UCSD-AML1 (cell line): ENCODE measurements at regions not wholly inside any gene's neighbourhood (a gene's known extent, or its start where the extent isn't known, plus 50 kb on each side); places are given as distances from the start of the nearest gene placed in this dataset.
"Not testable (repeated sequence)": the region's sequence is repeated elsewhere in the genome, so short reads cannot be mapped to it uniquely, and the experiment has no call there.

Experiments used
- DNase-seq: peaks from one replicate; lab custom pipeline; 2025; ENCODE audit not compliant: unreplicated experiment; lab: John Stamatoyannopoulos, UW

DNA sequence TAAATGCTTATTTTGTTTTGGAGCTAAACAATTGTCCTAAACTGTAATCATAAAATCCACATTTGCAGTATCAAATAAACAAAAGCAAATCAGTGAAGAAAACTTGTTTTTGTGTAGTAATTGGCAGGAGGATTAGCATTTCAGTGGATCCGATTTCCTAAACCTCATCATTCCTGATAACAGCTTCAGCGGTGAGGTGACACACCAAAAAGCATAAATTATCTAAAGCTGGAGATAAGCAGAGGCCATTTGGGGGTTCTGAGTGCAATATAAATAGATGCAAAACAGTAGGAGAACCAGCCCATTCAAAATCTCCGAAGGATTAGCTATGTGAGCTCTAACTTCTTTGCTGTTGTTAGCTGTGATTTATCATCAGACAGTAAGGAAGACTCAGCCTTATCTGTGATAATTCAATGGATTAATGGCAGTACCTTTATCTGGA is 235.8 kb downstream of the EPHA7 start:
- DNase-seq: no peak

DNA sequence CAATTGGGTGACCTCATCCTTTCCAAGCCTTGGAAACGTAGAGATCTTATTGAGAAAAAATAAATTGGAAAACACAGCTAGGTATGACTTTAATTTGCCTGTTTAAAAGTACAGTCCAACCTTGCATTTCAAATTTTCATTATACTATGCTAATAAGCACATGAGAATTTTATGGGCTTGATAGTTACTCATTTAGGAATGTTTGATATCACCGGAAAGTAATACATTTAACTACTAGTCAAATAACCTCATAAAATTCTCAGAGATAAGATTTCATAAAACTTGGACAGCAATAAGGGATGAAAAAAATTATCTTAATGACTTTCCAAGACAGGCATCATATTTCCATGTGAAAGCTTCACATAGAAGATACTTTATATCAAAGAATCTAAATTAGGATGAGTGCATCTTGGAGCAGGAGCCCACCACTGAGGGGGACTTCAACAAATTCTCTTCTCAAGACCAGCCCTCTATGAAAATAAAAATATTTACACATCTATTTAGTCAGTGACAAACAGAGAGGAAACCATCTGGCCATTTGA is 236.3 kb downstream of the EPHA7 start:
- DNase-seq: no peak

DNA sequence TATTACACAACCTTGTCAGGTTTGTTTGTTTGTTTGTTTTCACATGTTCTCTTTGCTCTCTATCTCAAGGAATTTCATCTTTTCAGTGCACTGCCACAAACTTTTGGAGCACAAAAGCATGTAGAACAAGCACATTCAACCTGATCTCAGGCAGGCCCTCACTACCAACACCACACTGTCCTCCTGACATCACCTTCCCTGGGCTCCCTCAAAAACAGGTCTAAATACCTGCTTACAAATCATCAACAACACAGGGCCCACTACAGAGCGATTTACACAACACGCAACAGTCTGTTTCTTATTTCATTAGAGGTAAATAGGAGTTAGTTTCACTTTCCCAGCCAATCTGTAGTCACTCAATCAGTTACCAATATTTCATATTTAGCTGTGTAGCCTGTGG is 241.4 kb downstream of the EPHA7 start:
- no peak for DNase-seq

DNA sequence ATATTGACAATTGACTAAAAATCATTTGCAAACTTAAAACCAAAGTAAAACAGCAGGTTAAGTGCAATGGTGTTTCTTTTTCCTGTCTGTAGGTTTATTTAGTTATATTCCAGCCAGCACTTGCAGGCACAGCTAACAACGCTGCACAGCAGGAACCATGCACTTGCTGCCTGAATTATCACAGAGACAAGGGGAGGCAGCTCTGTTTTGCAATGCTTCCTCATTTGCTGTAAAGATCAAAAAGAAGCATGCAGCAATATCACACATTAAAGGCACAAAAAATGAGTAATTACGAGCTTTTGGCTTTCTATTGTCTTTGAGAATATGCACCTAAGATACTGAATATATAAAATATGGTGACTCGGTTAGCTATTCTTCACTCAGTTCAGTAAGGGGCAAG is 241.9 kb downstream of the EPHA7 start:
- no peak for DNase-seq

DNA sequence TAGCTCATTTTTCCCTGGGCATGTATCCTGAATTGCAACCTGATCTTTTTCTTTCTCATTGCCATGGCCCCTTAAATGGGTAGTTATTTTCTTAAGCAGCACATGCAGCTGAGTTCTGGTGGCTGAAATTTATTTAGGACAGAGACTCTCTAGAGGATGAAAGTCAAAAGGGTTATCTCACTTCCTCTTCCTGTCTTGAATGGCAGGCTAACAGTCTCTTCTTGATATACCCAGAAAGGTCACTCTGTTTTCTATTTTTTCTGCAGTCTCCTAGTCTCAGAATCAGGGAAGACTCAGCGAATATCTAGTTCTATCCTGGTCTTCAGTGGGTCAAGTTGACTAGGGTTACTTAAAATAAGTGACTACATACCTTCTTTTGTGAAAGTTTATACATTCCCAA is 243.3 kb downstream of the EPHA7 start:
- no peak for DNase-seq

DNA sequence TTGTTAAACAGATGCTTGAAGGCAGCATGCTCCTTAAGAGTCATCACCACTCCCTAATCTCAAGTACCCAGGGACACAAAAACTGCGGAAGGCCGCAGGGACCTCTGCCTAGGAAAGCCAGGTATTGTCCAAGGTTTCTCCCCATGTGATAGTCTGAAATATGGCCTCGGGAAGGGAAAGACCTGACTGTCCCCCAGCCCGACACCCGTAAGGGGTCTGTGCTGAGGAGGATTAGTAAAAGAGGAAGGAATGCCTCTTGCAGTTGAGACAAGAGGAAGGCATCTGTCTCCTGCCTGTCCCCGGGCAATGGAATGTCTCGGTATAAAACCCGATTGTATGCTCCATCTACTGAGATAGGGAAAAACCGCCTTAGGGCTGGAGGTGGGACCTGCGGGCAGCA is 245.8 kb downstream of the EPHA7 start:
- DNase-seq: not testable (repeated sequence)

DNA sequence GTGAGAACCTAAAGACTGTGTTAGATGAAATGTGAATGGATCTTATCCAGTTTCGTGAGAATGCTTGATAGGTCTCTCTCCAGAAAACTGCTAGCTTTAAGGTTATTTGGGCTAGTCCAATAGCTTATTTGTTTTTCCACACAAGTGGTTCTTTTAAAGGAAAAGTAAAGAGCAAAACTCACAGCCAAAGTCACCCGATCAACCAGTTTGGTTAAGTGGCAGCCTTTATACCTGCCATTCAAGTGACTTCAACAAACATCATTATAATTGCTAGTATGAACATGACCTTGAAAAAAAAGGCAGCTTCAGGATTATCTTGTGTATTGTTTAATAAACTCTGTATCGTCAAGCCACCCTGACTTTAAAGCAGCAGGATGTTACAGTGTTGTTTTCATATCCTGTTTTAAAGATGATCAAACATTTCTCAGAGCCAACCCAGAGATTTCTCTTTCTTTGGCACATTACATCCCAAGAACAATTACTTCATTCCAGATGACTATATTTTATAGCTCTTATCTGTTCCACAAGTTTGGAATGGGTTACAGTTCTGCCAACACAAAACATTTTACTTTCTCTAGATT is 253.4 kb downstream of the EPHA7 start:
- no peak for DNase-seq

DNA sequence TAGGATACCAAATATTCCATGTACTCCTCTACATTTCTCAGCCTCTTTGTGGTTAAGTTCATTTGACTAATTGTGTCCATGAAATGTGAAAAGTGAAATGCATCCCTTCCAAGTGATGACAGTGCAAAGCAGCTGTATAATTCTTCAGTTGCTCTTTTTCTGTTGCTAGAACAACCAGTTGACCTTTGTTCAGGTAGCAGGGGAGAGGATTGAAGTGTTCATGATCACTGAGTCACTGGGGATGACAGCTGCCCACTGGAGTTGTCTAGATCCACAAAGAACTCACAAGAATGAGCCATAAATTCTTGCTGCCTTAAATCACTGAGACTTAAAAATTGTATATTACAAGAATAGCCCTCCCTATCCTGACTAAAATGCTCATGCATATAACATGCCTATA is 254.6 kb downstream of the EPHA7 start:
- no peak for DNase-seq

DNA sequence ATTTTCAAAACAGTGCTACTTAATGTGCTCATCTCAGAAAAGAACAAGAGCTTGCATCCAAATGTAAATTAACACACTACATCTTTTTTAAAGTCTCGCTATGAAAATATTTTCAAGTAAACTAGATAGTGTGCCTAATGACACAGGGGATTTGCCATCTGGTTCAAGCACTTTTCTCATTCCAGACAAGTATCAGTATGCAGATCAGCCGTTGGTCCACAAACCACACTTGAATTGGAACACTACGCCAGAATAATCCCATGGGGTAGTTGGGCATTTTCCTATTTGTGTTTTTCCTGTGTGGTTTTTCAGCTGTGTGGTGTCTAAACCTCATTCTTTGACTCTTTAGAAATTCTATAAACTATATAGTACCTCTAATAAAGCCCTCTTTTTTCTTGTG is 256.2 kb downstream of the EPHA7 start:
- DNase-seq: no peak

DNA sequence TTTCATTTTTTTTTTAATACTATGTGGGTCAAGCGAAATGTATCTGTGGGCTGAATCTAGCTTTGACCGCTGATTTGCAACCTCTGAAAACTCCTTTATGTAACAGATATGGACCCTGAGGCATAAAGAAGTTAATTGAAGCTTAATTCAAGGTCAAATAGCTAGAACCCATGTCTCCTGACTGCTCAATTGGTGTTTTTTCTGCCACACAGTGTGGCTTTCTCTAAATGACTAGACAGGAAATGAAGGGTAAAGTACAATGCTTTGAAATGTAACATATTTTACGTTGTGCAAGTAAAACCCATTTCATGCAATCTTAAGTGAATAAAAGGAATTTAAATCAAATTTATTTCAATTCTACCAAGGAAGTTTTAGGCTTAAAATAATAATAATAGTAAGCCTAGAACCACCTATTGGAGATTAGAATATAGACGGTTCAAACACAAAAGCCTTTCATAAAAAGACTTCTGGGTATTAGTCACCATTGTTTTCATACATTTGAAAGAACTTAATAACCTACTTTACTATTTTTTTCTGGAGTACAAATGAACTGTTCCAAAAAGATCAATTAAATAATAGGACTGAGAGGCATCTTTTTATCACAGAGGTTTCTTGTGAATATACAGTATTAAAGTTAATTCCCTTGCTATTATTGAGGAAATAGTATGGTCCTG is 279.8 kb downstream of the EPHA7 start:
- no peak for DNase-seq

DNA sequence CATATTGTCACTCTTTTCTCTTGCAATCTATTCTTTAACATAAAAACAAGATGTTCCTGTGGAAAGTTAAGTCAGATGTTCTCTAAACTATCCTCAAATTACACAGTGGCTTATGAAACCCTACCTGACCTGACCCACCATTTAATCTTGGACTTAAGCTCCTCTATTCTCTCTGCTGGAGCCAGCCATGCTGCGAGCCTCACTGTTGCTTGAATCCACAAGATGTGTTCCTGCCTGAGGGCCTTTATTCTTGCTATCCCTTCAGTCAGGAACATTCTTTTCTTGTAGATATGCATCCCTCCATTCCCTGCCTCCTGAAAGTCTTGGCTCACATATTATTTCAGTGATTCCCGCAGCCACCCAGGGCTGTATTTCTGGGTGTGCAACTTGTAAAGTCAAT is 283.2 kb downstream of the EPHA7 start:
- no peak for DNase-seq

DNA sequence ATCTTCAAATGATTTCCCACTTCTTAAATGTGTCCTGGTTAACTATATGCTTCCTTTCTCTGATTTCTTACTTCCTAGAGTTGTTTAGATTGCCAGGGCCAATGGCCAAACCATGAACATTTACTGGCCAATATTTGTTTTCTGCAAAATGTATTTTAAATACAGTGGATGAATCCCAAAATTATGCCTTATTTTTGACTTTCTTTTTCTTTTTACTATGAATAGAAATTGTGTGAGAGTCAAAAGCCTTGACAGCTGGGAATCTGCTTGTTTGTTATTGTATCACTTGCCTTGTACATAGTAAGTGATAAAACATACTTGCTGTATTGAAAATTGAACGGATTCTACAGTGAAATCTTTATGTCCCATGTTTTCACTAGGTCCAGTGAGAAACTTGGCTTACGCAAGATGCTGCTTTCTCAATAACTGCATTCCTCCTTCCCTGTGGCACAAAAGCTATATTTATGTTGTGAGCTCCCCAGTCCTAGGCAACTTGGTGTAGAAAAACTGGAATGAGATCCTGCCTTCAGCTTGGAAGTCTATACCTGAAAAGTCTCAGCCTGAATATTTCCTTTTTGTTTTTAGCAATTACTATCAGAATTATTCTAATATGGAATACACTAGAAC is 295.2 kb downstream of the EPHA7 start:
- no peak for DNase-seq

DNA sequence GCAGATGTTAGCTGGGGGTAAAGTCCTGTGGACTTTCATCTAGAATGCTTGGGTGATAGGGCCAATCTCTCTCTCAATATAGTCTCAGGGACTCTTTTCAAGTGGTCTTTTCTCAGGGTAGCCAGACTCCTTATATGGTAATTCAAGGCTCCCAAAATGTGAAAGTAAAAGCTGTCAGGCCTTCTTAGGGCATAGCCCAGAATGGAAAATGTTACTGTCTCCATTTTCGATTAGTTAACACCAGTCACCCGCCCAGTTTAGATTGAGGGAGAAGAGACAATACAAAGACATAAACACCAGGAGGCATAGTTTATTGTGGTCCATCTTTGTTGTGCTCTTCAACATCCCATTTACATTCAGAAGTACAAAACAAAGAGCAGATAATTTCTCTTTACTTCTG is 295.8 kb downstream of the EPHA7 start:
- DNase-seq: no peak

DNA sequence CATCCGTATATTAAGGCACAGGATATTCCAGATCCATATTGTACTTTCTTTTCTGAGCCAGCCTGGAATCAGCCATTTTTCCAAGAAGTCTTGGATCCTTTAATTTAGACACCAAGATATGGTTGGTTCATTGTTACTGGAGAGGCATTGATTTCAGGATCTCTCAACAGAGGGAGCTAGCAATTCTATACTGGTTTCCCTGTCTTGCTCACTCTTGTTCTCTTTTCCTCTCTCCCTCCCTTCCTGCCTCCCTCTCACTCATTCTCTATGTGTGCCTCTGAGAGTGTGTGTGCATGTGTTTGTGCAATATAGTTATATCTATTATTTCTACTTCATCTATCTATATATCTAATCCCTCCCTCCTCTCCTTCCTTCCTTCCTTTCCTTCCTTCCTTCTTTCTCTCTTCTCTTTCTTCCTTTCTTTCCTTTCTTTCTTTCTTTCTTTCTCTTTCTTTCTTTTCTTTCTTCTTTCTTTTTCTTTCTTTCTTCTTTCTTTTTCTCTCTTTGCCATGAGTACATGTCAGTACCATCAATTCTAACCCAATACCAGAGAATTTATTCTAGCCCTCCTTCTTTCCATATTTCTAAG is 299.1 kb downstream of the EPHA7 start:
- no peak for DNase-seq

DNA sequence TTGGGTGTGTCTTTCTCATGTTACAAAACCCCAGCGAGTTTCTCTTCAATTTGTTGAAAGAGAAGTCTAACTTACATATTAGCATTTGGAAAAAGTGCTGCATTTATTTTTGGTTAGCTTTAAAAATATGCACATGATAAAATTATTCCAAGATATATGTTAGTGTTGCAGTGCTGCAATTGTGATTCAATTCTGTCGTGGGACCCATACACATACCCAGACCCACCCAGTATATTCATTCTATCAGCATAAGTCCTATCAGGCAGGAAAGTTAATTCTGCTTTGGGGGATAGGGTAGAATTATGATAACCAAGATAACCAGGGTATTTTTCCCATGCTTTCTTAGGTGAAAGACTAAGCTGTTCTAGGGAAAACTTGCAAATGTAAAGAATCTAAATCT is 313.5 kb downstream of the EPHA7 start:
- no peak for DNase-seq

DNA sequence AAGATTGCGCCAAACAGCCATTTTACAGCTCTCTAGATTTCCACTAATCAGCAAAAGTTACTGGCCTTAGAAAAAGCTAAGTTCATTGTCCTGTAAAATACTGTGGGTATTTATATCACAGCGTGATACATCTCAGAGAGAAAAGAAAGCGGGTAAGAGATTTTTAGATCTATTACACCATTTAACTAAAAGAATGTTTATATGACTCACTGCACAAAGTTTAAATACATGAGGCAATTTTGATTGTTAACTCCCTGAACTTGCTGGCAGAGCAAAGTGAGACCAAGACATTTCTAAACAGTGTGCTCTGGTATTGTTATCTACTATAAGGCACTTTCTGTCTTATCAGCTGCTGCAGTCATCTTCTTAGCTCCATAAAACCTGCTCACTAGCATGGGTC is 314.3 kb downstream of the EPHA7 start:
- no peak for DNase-seq

DNA sequence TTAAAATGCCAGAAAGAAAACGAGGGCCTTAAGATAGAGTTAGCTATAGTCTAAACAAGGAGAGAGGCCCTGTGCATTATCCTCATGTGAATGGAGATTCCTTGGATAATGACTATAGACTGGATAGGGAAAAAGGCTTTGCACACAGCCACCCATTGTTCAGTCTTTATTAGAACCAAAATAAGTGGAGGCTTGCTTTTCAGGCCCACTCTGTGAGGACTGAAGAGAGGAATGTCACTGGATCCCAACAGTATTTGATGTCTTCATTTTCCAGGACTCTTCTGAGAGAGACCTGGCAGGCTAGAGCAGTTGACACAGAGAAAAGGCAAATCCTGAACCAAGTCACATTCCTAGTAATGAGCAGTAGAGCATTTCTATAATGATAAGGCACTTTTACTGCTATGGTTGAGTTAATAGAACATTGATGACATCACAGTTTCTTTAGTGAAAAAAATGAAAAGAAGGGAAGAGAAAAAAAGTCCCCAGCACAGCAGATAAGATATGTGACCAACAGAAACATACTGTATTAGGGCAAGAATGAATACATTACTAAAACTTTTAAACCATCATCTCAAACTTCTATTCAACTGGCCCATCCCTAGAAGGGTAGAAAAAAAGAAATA is 315.1 kb downstream of the EPHA7 start:
- no peak for DNase-seq

DNA sequence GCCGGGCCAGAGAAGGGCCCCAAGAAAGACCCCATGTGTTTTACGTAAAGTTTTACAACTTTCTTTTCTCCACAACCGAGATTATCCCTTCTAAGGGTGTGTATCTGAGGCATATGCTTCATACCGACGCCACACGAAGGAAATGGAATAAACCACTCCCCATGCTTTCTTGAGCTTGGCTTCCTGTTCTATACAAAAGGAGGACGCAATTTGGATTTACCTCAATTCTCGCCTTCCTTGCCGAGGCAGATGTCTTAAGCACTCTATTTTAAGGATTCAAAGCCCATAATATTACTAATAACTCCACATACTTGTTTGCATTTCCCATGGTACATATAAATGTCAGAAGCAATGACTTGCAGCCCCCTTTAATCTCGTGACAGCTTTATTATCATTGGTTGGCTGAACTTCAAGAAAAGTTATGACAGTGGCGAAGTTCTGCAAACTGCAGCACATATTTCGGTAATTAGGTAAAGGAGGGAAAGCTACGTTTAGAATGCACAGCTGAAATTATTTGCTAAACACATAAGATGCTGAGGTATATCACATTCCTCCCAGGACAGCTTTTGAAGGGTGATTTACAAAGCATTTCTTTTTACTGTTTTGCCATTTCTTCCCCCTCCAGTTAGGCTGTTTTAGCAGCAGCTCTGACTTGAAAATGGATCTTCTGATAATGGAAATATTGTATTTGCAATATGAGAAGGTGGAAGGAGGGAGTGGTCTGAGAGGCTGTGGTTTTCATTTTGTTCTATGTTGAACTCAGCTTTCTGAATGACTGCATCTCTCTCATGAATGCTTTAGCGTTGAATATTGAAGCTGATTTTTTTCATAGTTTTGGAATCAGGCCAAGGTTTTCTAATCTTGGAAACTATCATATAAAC is 330.5 kb downstream of the EPHA7 start:
- no peak for DNase-seq

DNA sequence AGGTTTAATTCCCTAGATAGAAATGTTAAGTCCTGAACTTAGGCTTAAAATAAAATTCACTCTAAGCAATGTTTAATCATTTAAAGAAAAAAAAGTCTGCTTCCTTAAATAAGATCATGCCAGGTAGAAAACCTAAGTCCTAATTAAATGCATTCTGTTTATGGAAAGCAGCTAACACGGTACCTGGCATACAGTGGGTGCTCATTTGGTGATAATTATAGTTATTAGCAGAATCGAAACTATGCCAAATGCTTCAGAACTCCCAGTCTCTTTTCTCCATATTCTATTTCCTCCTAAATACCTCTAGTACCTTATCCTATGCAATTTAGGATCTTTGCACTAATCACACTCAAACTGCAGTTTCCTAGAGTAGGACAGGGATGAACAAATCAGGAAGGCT is 331.8 kb downstream of the EPHA7 start:
- DNase-seq: no peak

DNA sequence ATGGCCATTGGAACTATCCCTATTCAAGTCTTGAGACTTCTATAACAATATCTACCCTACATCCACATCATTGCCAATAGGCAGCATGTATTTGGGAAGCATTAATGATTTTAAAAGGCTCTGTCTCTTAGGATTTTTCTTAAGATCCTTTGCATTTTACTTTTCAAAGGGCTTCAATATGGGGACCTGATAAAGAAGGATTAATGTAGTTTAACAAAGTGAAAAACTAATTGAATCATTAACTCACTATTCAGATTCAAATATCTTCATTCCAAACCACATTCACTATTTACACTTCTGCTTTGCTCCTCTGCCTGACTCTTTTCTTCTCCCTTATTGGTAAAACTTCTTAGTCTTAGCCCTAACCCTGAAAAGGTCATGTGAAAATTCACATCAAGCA is 333.0 kb downstream of the EPHA7 start:
- DNase-seq: no peak
